Caco-2 (cell line): ENCODE measurements at regions not wholly inside any gene's neighbourhood (a gene's known extent, or its start where the extent isn't known, plus 50 kb on each side); places are given as distances from the start of the nearest gene placed in this dataset.

Experiments
- BruUV-seq: library from RNA; stranded (reverse); fragments of 400-500 nt; replicated peaks from 2 replicates; lab custom pipeline; 2021; lab: Mats Ljungman, UMichigan
- CTCF ChIA-PET: fragments of 300-600 bp; sonication (Branson Sonifier 250); formaldehyde crosslinking; loops from one replicate; lab custom pipeline; 2022; ENCODE audit warnings: antibody characterized with exemption; lab: Charles Lee
- POLR2A ChIA-PET: fragments of 300-600 bp; sonication (Branson Sonifier 250); formaldehyde crosslinking; loops from one replicate; lab custom pipeline; 2022; ENCODE audit warnings: antibody characterized with exemption; lab: Charles Lee
- DNase-seq, 2 experiments: peaks; one replicate each; pipeline versions ENCODE4 v3.0.0 to v3.0.0-alpha.2; 2020 to 2022
- H3K27me3 ChIP-seq: replicated peaks from 2 replicates; pipeline ENCODE4 v1.6.0; 2011; ENCODE audit warnings: low read length; ENCODE audit not compliant: control insufficient read depth, insufficient read depth
- H3K36me3 ChIP-seq: 2 replicates; pipeline ENCODE4 v1.5.1; 2011; ENCODE audit warnings: low read length; ENCODE audit not compliant: control insufficient read depth, insufficient read depth
- H3K4me1 ChIP-seq: fragments of 250-450 bp; sonication (Bioruptor Pico); 2 replicates; pipeline ENCODE4 v1.5.1; 2020; ENCODE audit warnings: mild to moderate bottlenecking
- H3K4me3 ChIP-seq: 2 replicates; pipeline ENCODE4 v1.5.1; 2011; ENCODE audit warnings: low read depth, mild to moderate bottlenecking, control low read depth, low read length
- H3K9me3 ChIP-seq: fragments of 250-450 bp; sonication (Bioruptor Pico); 2 replicates; pipeline ENCODE4 v1.5.1; 2020; ENCODE audit warnings: mild to moderate bottlenecking, moderate library complexity
- H3K27ac Mint-ChIP-seq: one replicate; pipeline ENCODE4 v1.8.0; 2022; ENCODE audit warnings: mixed read lengths; ENCODE audit not compliant: unreplicated experiment
- H3K27me3 Mint-ChIP-seq: one replicate; pipeline ENCODE4 v1.8.0; 2022; ENCODE audit warnings: mixed read lengths; ENCODE audit not compliant: insufficient read depth, unreplicated experiment
- H3K36me3 Mint-ChIP-seq: one replicate; pipeline ENCODE4 v1.8.0; 2022; ENCODE audit warnings: mild to moderate bottlenecking, mixed read lengths; ENCODE audit not compliant: insufficient read depth, unreplicated experiment
- H3K4me1 Mint-ChIP-seq: one replicate; pipeline ENCODE4 v1.8.0; 2022; ENCODE audit warnings: low read depth, mixed read lengths; ENCODE audit not compliant: unreplicated experiment
- H3K4me3 Mint-ChIP-seq: one replicate; pipeline ENCODE4 v1.8.0; 2022; ENCODE audit warnings: mild to moderate bottlenecking, moderate library complexity, mixed read lengths; ENCODE audit not compliant: unreplicated experiment
- H3K9me3 Mint-ChIP-seq: one replicate; pipeline ENCODE4 v1.8.0; 2022; ENCODE audit warnings: mixed read lengths; ENCODE audit not compliant: unreplicated experiment
- CTCF ChIP-seq, 2 experiments: fragments of 200-600 bp in 1 of 2; IDR thresholded peaks; 1 replicate in 1 of 2; 2 replicates in 1 of 2; pipeline versions ENCODE4 v1.5.1 to v1.8.0; 2011 to 2022; ENCODE audit warnings: antibody characterized with exemption in 1 of 2, control low read depth in 1 of 2, inconsistent platforms in 1 of 2, low read depth in 1 of 2, low read length in 1 of 2, mild to moderate bottlenecking in 1 of 2, moderate library complexity in 1 of 2; ENCODE audit not compliant: insufficient read depth in 1 of 2, severe bottlenecking in 1 of 2, unreplicated experiment in 1 of 2
- intact Hi-C: fragments of 100-400 bp; cut with micrococcal nuclease; formaldehyde crosslinking; loops from one replicate; pipeline ENCODE4 v1.10.0; 2022; ENCODE audit not compliant: unreplicated experiment

- Histone ChIP-seq H3K4me1 (peaks cover 31% of the 10 kb centered on the region), H3K9me3 (peaks cover 18% of the 10 kb centered on the region), H3K27me3 (no peaks in the 10 kb centered on the region), H3K4me3 (no peak overlapping the region), H3K36me3 (no peaks in the 10 kb centered on the region)
- Mint-ChIP-seq H3K27me3 (no peaks in the 10 kb centered on the region), H3K4me3 (no peak overlapping the region), H3K36me3 (no peaks in the 10 kb centered on the region), H3K4me1 (peaks cover 25% of the 10 kb centered on the region), H3K9me3 (peaks cover 10% of the 10 kb centered on the region), H3K27ac (no peak overlapping the region)
- peak in 1 of 2 experiments; percentile 58 for DNase-seq
- intact Hi-C loops, result no loop called here
- ChIA-PET CTCF (interaction anchor here (0.6 to 0.7 kb wide), 3 partner anchors 9 to 224 kb away, joined by 3 to 4 read pairs (median 3); no protein-coding TSS in a partner anchor), POLR2A (interaction anchor here (0.6 to 1.0 kb wide), 4 partner anchors 10 to 993 kb away, joined by 3 to 4 read pairs (median 4); no protein-coding TSS in a partner anchor)
- BruUV-seq, result no TSS peak
- no peak for TF ChIP-seq CTCF (IDR thresholded peaks at IDR 0.05; ENCODE audit: insufficient read depth in 1 of 2, low read depth in 1 of 2, low read length in 1 of 2, severe bottlenecking in 1 of 2, unreplicated experiment in 1 of 2)
These were observed 100.7 kb upstream of the PTPN1 start for GRCh38 chr20:50409495-50409894.

GRCh38 chr20:50410343-50410742 lies 99.8 kb upstream of the PTPN1 start:
- Mint-ChIP-seq H3K4me3 (no peak overlapping the region), H3K27me3 (no peaks in the 10 kb centered on the region), H3K9me3 (peaks cover 10% of the 10 kb centered on the region), H3K27ac (no peak overlapping the region), H3K36me3 (no peaks in the 10 kb centered on the region), H3K4me1 (peaks cover 33% of the 10 kb centered on the region)
- no TSS peak for BruUV-seq
- ChIA-PET POLR2A (no interaction called here), CTCF (no interaction called here)
- intact Hi-C loops, result loop anchor here (5.0 kb wide), 1 partner anchor 223 kb away; no protein-coding TSS in a partner anchor
- DNase-seq, result no peak
- H3K27me3 ChIP-seq, result no peaks in the 10 kb centered on the region
- peaks cover 40% of the 10 kb centered on the region for H3K4me1 ChIP-seq
- TF ChIP-seq CTCF (IDR thresholded peaks at IDR 0.05; ENCODE audit: insufficient read depth in 1 of 2, low read depth in 1 of 2, low read length in 1 of 2, severe bottlenecking in 1 of 2, unreplicated experiment in 1 of 2), result no peak
- H3K9me3 ChIP-seq, result peaks cover 18% of the 10 kb centered on the region
- H3K4me3 ChIP-seq, result no peak overlapping the region
- no peaks in the 10 kb centered on the region for H3K36me3 ChIP-seq

GRCh38 chr20:50412069-50412468 lies 98.1 kb upstream of the PTPN1 start:
- Mint-ChIP-seq H3K9me3 (peaks cover 10% of the 10 kb centered on the region), H3K36me3 (no peaks in the 10 kb centered on the region), H3K27ac (peak overlapping the region; percentile 44), H3K27me3 (no peaks in the 10 kb centered on the region), H3K4me1 (peaks cover 35% of the 10 kb centered on the region), H3K4me3 (no peak overlapping the region)
- TF ChIP-seq CTCF (IDR thresholded peaks at IDR 0.05; ENCODE audit: insufficient read depth in 1 of 2, low read depth in 1 of 2, low read length in 1 of 2, severe bottlenecking in 1 of 2, unreplicated experiment in 1 of 2), result no peak
- peaks cover 18% of the 10 kb centered on the region for H3K9me3 ChIP-seq
- no peaks in the 10 kb centered on the region for H3K36me3 ChIP-seq
- ChIA-PET CTCF (no interaction called here), POLR2A (no interaction called here)
- no TSS peak for BruUV-seq
- no peak for DNase-seq
- H3K27me3 ChIP-seq, result no peaks in the 10 kb centered on the region
- peaks cover 46% of the 10 kb centered on the region for H3K4me1 ChIP-seq
- intact Hi-C loops, result loop anchor here (5.0 kb wide), 1 partner anchor 225 kb away; no protein-coding TSS in a partner anchor
- no peak overlapping the region for H3K4me3 ChIP-seq
